HL-60 (cell line): ENCODE measurements at regions not wholly inside any gene's neighbourhood (a gene's known extent, or its start where the extent isn't known, plus 50 kb on each side); places are given as distances from the start of the nearest gene placed in this dataset.

ENCODE experiments used
- DNase-seq, 2 experiments: peaks; one replicate each; pipeline ENCODE4 v3.0.0-alpha.2; 2010 to 2020; ENCODE audit warnings: low read depth in 1 of 2, low spot score in 1 of 2
- H3K27ac ChIP-seq: fragments of 250-450 bp; sonication (Bioruptor Pico); replicated peaks from 2 replicates; pipeline ENCODE4 v1.5.1; 2020; ENCODE audit warnings: mild to moderate bottlenecking, moderate library complexity
- H3K27me3 ChIP-seq: fragments of 250-450 bp; sonication (Bioruptor Pico); 2 replicates; pipeline ENCODE4 v1.5.1; 2021; ENCODE audit warnings: mild to moderate bottlenecking, moderate library complexity; ENCODE audit not compliant: insufficient read depth, poor library complexity, severe bottlenecking
- H3K4me3 ChIP-seq: replicated peaks from 2 replicates; pipeline ENCODE4 v1.5.1; 2011; ENCODE audit warnings: mild to moderate bottlenecking, control low read depth, low read length; ENCODE audit not compliant: insufficient read depth
- GABPA ChIP-seq: IDR thresholded peaks from 2 replicates; pipeline ENCODE4 v1.6.1; 2012; ENCODE audit warnings: low read depth
- POLR2AphosphoS5 ChIP-seq: IDR thresholded peaks from 2 replicates; pipeline ENCODE4 v1.6.1; 2012; ENCODE audit warnings: low read depth
- SPI1 ChIP-seq: IDR thresholded peaks from 2 replicates; pipeline ENCODE4 v1.6.1; 2012; ENCODE audit warnings: low read depth, mild to moderate bottlenecking, borderline replicate concordance
- TF ChIP-seq, protein P1 (sequence below): IDR thresholded peaks from 2 replicates; pipeline ENCODE4 v1.6.1; 2012; ENCODE audit warnings: low read depth; ENCODE audit not compliant: insufficient replicate concordance
- TF ChIP-seq, protein P2 (sequence below): IDR thresholded peaks from one replicate; pipeline ENCODE4 v1.5.1; 2011; ENCODE audit warnings: low read length, control low read depth, inconsistent platforms; ENCODE audit not compliant: insufficient read depth

DNA sequence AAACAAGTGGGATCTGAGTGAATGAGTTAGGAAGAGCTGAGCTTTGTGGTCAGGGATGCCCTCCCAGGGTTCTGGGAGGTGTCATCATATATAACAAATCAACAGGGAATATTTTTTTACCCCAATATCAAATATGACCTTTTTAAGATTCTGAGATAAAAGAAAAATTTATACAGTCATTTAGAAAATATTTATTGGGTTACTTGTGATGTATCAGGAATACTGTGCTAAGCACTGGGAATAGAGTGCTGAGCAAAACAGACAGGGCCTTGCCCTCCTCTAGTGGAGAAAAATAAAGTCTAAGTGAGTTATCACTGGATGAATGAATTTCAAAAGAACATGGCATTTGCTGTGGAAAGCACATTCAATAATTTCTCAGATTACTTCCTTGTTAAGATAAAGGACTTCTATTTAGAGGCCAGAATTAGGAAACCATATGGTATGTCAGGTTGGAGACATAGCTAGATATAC is 102.9 kb downstream of the BOD1 start:
- Histone ChIP-seq H3K27ac (no peak overlapping the region), H3K4me3 (no peak overlapping the region), H3K27me3 (peaks cover 21% of the 10 kb centered on the region)
- TF ChIP-seq, protein P1, sequence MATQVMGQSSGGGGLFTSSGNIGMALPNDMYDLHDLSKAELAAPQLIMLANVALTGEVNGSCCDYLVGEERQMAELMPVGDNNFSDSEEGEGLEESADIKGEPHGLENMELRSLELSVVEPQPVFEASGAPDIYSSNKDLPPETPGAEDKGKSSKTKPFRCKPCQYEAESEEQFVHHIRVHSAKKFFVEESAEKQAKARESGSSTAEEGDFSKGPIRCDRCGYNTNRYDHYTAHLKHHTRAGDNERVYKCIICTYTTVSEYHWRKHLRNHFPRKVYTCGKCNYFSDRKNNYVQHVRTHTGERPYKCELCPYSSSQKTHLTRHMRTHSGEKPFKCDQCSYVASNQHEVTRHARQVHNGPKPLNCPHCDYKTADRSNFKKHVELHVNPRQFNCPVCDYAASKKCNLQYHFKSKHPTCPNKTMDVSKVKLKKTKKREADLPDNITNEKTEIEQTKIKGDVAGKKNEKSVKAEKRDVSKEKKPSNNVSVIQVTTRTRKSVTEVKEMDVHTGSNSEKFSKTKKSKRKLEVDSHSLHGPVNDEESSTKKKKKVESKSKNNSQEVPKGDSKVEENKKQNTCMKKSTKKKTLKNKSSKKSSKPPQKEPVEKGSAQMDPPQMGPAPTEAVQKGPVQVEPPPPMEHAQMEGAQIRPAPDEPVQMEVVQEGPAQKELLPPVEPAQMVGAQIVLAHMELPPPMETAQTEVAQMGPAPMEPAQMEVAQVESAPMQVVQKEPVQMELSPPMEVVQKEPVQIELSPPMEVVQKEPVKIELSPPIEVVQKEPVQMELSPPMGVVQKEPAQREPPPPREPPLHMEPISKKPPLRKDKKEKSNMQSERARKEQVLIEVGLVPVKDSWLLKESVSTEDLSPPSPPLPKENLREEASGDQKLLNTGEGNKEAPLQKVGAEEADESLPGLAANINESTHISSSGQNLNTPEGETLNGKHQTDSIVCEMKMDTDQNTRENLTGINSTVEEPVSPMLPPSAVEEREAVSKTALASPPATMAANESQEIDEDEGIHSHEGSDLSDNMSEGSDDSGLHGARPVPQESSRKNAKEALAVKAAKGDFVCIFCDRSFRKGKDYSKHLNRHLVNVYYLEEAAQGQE = no peak
- TF ChIP-seq SPI1 = no peak
- TF ChIP-seq POLR2AphosphoS5 = no peak
- TF ChIP-seq, protein P2, sequence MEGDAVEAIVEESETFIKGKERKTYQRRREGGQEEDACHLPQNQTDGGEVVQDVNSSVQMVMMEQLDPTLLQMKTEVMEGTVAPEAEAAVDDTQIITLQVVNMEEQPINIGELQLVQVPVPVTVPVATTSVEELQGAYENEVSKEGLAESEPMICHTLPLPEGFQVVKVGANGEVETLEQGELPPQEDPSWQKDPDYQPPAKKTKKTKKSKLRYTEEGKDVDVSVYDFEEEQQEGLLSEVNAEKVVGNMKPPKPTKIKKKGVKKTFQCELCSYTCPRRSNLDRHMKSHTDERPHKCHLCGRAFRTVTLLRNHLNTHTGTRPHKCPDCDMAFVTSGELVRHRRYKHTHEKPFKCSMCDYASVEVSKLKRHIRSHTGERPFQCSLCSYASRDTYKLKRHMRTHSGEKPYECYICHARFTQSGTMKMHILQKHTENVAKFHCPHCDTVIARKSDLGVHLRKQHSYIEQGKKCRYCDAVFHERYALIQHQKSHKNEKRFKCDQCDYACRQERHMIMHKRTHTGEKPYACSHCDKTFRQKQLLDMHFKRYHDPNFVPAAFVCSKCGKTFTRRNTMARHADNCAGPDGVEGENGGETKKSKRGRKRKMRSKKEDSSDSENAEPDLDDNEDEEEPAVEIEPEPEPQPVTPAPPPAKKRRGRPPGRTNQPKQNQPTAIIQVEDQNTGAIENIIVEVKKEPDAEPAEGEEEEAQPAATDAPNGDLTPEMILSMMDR = no peak
- TF ChIP-seq GABPA = no peak
- DNase-seq = no peak

DNA sequence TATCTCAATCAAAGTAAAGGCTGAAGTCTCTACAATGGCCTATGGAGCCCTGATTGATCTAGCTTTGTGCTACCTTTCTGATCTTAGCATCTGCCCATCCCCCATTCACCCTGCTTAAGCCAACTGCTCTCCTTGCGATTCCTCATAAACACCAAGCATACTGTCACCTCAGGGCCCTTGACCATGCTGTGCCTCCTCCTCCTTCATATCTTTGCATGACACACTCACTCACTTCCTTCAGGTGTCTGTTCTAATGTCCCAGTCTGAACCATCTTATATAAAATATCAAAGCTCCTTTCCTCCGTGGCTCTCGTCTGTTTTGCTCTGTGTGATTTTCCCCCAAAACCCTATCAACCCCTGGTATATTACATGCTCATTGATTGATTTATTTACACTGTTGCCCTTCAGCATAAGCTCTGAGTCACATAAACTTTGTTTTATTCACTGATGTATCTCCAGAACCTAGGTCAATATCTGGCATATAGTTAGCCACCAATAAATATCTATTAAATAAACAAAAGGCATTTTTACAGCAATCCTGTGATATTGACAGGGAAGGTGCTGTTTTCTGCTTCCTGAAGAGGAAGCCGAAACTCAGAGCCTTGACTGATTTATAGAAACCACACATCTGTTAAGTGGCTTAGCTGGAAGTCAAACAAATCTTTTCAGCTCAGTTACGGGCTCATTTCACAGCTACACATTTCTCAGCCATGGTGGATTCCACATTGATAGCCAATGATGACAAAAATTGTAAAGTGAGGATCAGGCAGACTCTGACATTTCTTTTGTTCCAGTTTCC is 103.6 kb downstream of the BOD1 start:
- TF ChIP-seq, protein P2 = no peak
- TF ChIP-seq SPI1 (no peak), GABPA (no peak), POLR2AphosphoS5 (no peak)
- TF ChIP-seq, protein P1 = no peak
- H3K4me3 ChIP-seq = no peak overlapping the region
- DNase-seq = no peak
- H3K27me3 ChIP-seq = peaks cover 21% of the 10 kb centered on the region
- no peak overlapping the region for H3K27ac ChIP-seq

DNA sequence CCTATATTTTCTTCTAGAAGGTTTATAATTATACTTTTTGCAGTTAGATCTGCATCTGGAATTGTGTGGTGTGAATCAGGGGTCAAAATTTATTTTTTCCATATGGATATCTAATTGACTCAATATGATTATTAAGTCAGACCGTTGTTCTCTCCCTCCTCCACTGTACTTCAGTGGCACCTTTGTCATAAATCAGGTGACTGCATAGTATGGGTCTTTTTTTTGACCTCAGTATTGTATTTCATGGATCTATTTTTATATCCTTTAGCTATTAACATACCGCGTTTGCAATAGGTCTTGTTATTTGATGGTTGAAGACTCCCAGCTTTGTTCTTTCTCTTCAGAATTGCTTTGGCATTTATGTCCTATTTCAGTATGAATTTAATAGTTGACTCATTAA is 107.4 kb downstream of the BOD1 start:
- no peak for DNase-seq

More for the DNA sequence above, 107.4 kb downstream of the BOD1 start:
- Histone ChIP-seq H3K4me3 (no peak overlapping the region), H3K27ac (no peak overlapping the region), H3K27me3 (peaks cover 16% of the 10 kb centered on the region)
- TF ChIP-seq, protein P1 = no peak
- TF ChIP-seq, protein P2 = no peak
- TF ChIP-seq POLR2AphosphoS5 (no peak), SPI1 (no peak), GABPA (no peak)
